Spleen (tissue), 7 donors: ENCODE measurements at regions not wholly inside any gene's neighbourhood (a gene's known extent, or its start where the extent isn't known, plus 50 kb on each side); places are given as distances from the start of the nearest gene placed in this dataset.

Experiments used
- POLR2AphosphoS5 ChIP-seq, 3 donors: sonication (generic); formaldehyde crosslinking; IDR thresholded peaks; one replicate each; pipeline ENCODE4 v1.5.1; 2017; ENCODE audit warnings: antibody characterized with exemption in 3 of 3
- TF ChIP-seq, protein P1 (sequence below), 11 experiments: fragments of 200-600 bp in 7 of 11; fragments of 450-650 bp in 4 of 11; sonication (generic) in 4 of 11; IDR thresholded peaks in 8 of 11; conservative IDR thresholded peaks in 3 of 11; 1 replicate in 7 of 11; 2 replicates in 4 of 11; pipeline versions ENCODE4 v1.4.0 to v1.8.0; 2016 to 2021; ENCODE audit warnings: antibody characterized with exemption in 11 of 11, inconsistent platforms in 4 of 11, mild to moderate bottlenecking in 1 of 11
- donor health status: DM: no; HTN: no; CAD: no; lungs with moderate emphysema.
- donor health status: DM: no; HTN: no; CAD: no.
- donor health status: DM: no; HTN: no; CAD: no.

- TF ChIP-seq POLR2AphosphoS5 (IDR thresholded peaks at IDR 0.05), result no peak
- TF ChIP-seq, protein P1, sequence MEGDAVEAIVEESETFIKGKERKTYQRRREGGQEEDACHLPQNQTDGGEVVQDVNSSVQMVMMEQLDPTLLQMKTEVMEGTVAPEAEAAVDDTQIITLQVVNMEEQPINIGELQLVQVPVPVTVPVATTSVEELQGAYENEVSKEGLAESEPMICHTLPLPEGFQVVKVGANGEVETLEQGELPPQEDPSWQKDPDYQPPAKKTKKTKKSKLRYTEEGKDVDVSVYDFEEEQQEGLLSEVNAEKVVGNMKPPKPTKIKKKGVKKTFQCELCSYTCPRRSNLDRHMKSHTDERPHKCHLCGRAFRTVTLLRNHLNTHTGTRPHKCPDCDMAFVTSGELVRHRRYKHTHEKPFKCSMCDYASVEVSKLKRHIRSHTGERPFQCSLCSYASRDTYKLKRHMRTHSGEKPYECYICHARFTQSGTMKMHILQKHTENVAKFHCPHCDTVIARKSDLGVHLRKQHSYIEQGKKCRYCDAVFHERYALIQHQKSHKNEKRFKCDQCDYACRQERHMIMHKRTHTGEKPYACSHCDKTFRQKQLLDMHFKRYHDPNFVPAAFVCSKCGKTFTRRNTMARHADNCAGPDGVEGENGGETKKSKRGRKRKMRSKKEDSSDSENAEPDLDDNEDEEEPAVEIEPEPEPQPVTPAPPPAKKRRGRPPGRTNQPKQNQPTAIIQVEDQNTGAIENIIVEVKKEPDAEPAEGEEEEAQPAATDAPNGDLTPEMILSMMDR (IDR thresholded peaks at IDR 0.05 in 8 of 11, conservative IDR thresholded peaks at IDR 0.05 in 3 of 11), result no peak
Measured at GRCh38 chr13:90177512-90177911, 1170.0 kb upstream of the MIR17HG start.
